H1 (cell line): ENCODE measurements at regions not wholly inside any gene's neighbourhood (a gene's known extent, or its start where the extent isn't known, plus 50 kb on each side); places are given as distances from the start of the nearest gene placed in this dataset.

Experiments used
- CTCF ChIA-PET: fragments of 300-600 bp; sonication (Branson Sonifier 250); formaldehyde crosslinking; loops from one replicate; lab custom pipeline; 2021; ENCODE audit not compliant: partially characterized antibody; lab: Charles Lee
- POLR2A ChIA-PET: fragments of 300-600 bp; sonication (Branson Sonifier 250); formaldehyde crosslinking; loops from one replicate; lab custom pipeline; 2021; ENCODE audit warnings: inconsistent platforms; ENCODE audit not compliant: partially characterized antibody; lab: Charles Lee
- DNase-seq, 2 experiments: peaks; one replicate each; pipeline versions ENCODE4 v3.0.0 to v3.0.0-alpha.2; 2010 to 2022; ENCODE audit warnings: low spot score in 2 of 2, low read depth in 1 of 2, mixed read lengths in 1 of 2
- FAIRE-seq: peaks from 2 replicates; lab custom pipeline; 2011; peaks lifted over from hg19 to GRCh38; lab: Jason Lieb, UNC
- H2AFZ ChIP-seq: 2 replicates; pipeline ENCODE4 v1.8.1; 2012; ENCODE audit warnings: low read length, inconsistent platforms
- H2AK5ac ChIP-seq: 2 replicates; pipeline ENCODE4 v1.6.1; 2013; ENCODE audit warnings: low read depth, low read length
- H2BK120ac ChIP-seq: replicated peaks from 2 replicates; pipeline ENCODE3; 2013; ENCODE audit warnings: low read depth, low read length, inconsistent platforms
- H2BK12ac ChIP-seq: 2 replicates; pipeline ENCODE4 v1.6.1; 2013; ENCODE audit warnings: low read depth, low read length
- H2BK15ac ChIP-seq: 2 replicates; pipeline ENCODE4 v1.6.1; 2013; ENCODE audit warnings: low read length
- H2BK20ac ChIP-seq: 2 replicates; pipeline ENCODE4 v1.6.1; 2013; ENCODE audit warnings: low read length
- H2BK5ac ChIP-seq: 2 replicates; pipeline ENCODE4 v1.6.1; 2013; ENCODE audit warnings: low read depth, low read length
- H3K14ac ChIP-seq: 2 replicates; pipeline ENCODE4 v1.6.1; 2013; ENCODE audit warnings: inconsistent platforms; ENCODE audit not compliant: insufficient read length
- H3K18ac ChIP-seq: 2 replicates; pipeline ENCODE4 v1.6.1; 2013; ENCODE audit warnings: low read length; ENCODE audit errors: extremely low read depth
- H3K23ac ChIP-seq: 2 replicates; pipeline ENCODE4 v1.6.1; 2013; ENCODE audit warnings: inconsistent platforms; ENCODE audit not compliant: insufficient read length
- H3K23me2 ChIP-seq: 2 replicates; pipeline ENCODE4 v1.6.1; 2013; ENCODE audit warnings: low read depth, low read length
- H3K27ac ChIP-seq: 2 replicates; pipeline ENCODE4 v1.6.1; 2011; ENCODE audit warnings: low read depth, low read length, inconsistent platforms
- H3K27me3 ChIP-seq, 4 experiments: replicated peaks in 1 of 4; 1 replicate in 1 of 4; 2 replicates in 3 of 4; pipeline versions ENCODE4 v1.6.1 to v1.8.1; 2011 to 2013; ENCODE audit warnings: low read length in 3 of 4, mild to moderate bottlenecking in 3 of 4, inconsistent platforms in 2 of 4, mixed read lengths in 2 of 4, moderate library complexity in 1 of 4; ENCODE audit not compliant: control insufficient read depth in 3 of 4, insufficient read depth in 3 of 4; ENCODE audit errors: extremely low read depth in 1 of 4
- H3K36me3 ChIP-seq, 4 experiments: 2 replicates each; pipeline versions ENCODE4 v1.6.1 to v1.8.1; 2011 to 2013; ENCODE audit warnings: mild to moderate bottlenecking in 4 of 4, low read length in 3 of 4, moderate library complexity in 2 of 4, control low read depth in 1 of 4, inconsistent platforms in 1 of 4; ENCODE audit not compliant: insufficient read depth in 4 of 4, control insufficient read depth in 2 of 4
- H3K4ac ChIP-seq: replicated peaks from 2 replicates; pipeline ENCODE3; 2013; ENCODE audit warnings: low read length, low read depth, mixed read lengths, inconsistent platforms; ENCODE audit not compliant: insufficient read length
- H3K4me1 ChIP-seq, 4 experiments: replicated peaks in 1 of 4; 1 replicate in 1 of 4; 2 replicates in 3 of 4; pipeline versions ENCODE4 v1.6.1 to v1.8.1; 2011 to 2013; ENCODE audit warnings: low read length in 3 of 4, inconsistent platforms in 2 of 4, mixed read lengths in 1 of 4; ENCODE audit not compliant: insufficient read depth in 4 of 4, control insufficient read depth in 3 of 4
- H3K4me2 ChIP-seq, 2 experiments: 2 replicates each; pipeline versions ENCODE4 v1.6.1 to v1.8.1; 2011 to 2013; ENCODE audit warnings: low read depth in 2 of 2, low read length in 2 of 2, control low read depth in 1 of 2, inconsistent platforms in 1 of 2, mild to moderate bottlenecking in 1 of 2; ENCODE audit not compliant: insufficient read depth in 1 of 2
- H3K4me3 ChIP-seq, 4 experiments: fragments of 200-600, 300-600 bp in 1 of 4; sonication (generic), shearing (Covaris generic), sonication (Bioruptor Twin) in 1 of 4; 2 replicates each; pipeline versions ENCODE4 v1.5.1 to v1.8.1; 2011 to 2016; ENCODE audit warnings: low read length in 4 of 4, low read depth in 3 of 4, control low read depth in 2 of 4, inconsistent platforms in 2 of 4, mild to moderate bottlenecking in 2 of 4, mixed read lengths in 1 of 4, moderate library complexity in 1 of 4; ENCODE audit not compliant: insufficient read depth in 2 of 4; ENCODE audit errors: extremely low read depth in 1 of 4
- H3K56ac ChIP-seq: replicated peaks from 2 replicates; pipeline ENCODE3; 2013; ENCODE audit warnings: low read depth, mild to moderate bottlenecking, mixed read lengths, low read length, inconsistent platforms; ENCODE audit not compliant: insufficient read length
- H3K79me1 ChIP-seq: 2 replicates; pipeline ENCODE4 v1.6.1; 2013; ENCODE audit warnings: low read depth, low read length, control low read depth
- H3K79me2 ChIP-seq, 2 experiments: 2 replicates each; pipeline versions ENCODE4 v1.6.1 to v1.8.1; 2012 to 2013; ENCODE audit warnings: low read length in 2 of 2, mild to moderate bottlenecking in 2 of 2, inconsistent platforms in 1 of 2; ENCODE audit not compliant: insufficient read depth in 2 of 2, control insufficient read depth in 1 of 2
- H3K9ac ChIP-seq, 4 experiments: replicated peaks in 1 of 4; 1 replicate in 1 of 4; 2 replicates in 3 of 4; pipeline versions ENCODE4 v1.6.1 to v1.8.1; 2011 to 2013; ENCODE audit warnings: low read depth in 3 of 4, low read length in 3 of 4, control low read depth in 2 of 4, mild to moderate bottlenecking in 2 of 4, moderate library complexity in 2 of 4, inconsistent platforms in 1 of 4; ENCODE audit errors: extremely low read depth in 1 of 4
- H3K9me3 ChIP-seq, 2 experiments: 2 replicates each; pipeline versions ENCODE4 v1.6.1 to v1.8.1; 2012 to 2013; ENCODE audit warnings: mild to moderate bottlenecking in 2 of 2, moderate library complexity in 2 of 2, control low read depth in 1 of 2, inconsistent platforms in 1 of 2, low read depth in 1 of 2, low read length in 1 of 2, mixed read lengths in 1 of 2; ENCODE audit not compliant: insufficient read depth in 2 of 2
- H4K20me1 ChIP-seq, 2 experiments: replicated peaks in 1 of 2; 2 replicates each; pipeline versions ENCODE3 to v1.8.1; 2011 to 2013; ENCODE audit warnings: inconsistent platforms in 2 of 2, low read length in 2 of 2, mild to moderate bottlenecking in 1 of 2; ENCODE audit not compliant: insufficient read depth in 2 of 2, control insufficient read depth in 1 of 2
- H4K5ac ChIP-seq: 2 replicates; pipeline ENCODE4 v1.6.1; 2013; ENCODE audit warnings: low read length, low read depth, mixed read lengths, inconsistent platforms; ENCODE audit not compliant: insufficient read length
- H4K8ac ChIP-seq: 2 replicates; pipeline ENCODE4 v1.8.0; 2013; ENCODE audit warnings: mild to moderate bottlenecking, moderate library complexity, low read length, inconsistent platforms; ENCODE audit not compliant: insufficient read depth; ENCODE audit errors: extremely low read depth
- H4K91ac ChIP-seq: replicated peaks from 2 replicates; pipeline ENCODE3; 2013; ENCODE audit warnings: low read length, mixed read lengths, inconsistent platforms; ENCODE audit not compliant: insufficient read length
- SUZ12 ChIP-seq: fragments of 200-600 bp; sonication (generic); IDR thresholded peaks from 2 replicates; pipeline ENCODE4 v1.6.1; 2012; ENCODE audit warnings: mild to moderate bottlenecking, inconsistent platforms, low read length, moderate library complexity, mixed read lengths
- USF2 ChIP-seq: IDR thresholded peaks from 2 replicates; pipeline ENCODE4 v1.6.1; 2011; ENCODE audit warnings: low read length, improper control_type of control experiment
- WGBS, 2 experiments: shearing (Covaris generic) in 1 of 2; methylation state at CpG; one replicate each; pipeline versions ENCODE4 v1.1.6 to v1.1.7; 2013 to 2015; ENCODE audit warnings: low lambda C conversion rate in 2 of 2, mixed read lengths in 2 of 2, inconsistent platforms in 1 of 2, low coverage in 1 of 2, missing lambda C conversion rate in 1 of 2; ENCODE audit not compliant: insufficient replicate concordance in 2 of 2, insufficient coverage in 1 of 2, insufficient read length in 1 of 2; ENCODE audit errors: extremely low coverage in 1 of 2, missing lambda C conversion rate in 1 of 2; 5-methylcytosine and 5-hydroxymethylcytosine counted together

GRCh38 chr2:45278365-45279078 lies 269.3 kb upstream of the SIX2 start:
- Histone ChIP-seq H2BK120ac (no peak overlapping the region), H3K4ac (no peak overlapping the region), H2BK15ac (no peak overlapping the region), H3K56ac (no peak overlapping the region), H2BK5ac (no peak overlapping the region), H3K36me3 (no peaks in the 10 kb centered on the region), H3K23me2 (no peaks in the 10 kb centered on the region), H4K91ac (no peak overlapping the region), H3K79me1 (no peaks in the 10 kb centered on the region), H2BK20ac (no peak overlapping the region), H3K27me3 (no peaks in the 10 kb centered on the region), H3K9me3 (no peaks in the 10 kb centered on the region), H4K20me1 (no peaks in the 10 kb centered on the region), H3K14ac (no peak overlapping the region), H3K4me3 (no peak overlapping the region), H4K5ac (no peak overlapping the region), H4K8ac (no peak overlapping the region), H3K4me1 (peaks cover 0 to 16% (median 7%) of the 10 kb centered on the region in 4 experiments; a peak in 4 of 7 replicates), H2AK5ac (no peak overlapping the region), H3K79me2 (no peaks in the 10 kb centered on the region), H2BK12ac (no peak overlapping the region), H3K9ac (no peak overlapping the region), H2AFZ (no peak overlapping the region), H3K4me2 (no peak overlapping the region), H3K23ac (no peak overlapping the region), H3K27ac (no peak overlapping the region), H3K18ac (no peak overlapping the region)
- DNase-seq (no peak), FAIRE-seq (no peak)
- 88% methylated on average over 9 of the region's 9 CpGs; no CpG with 5 or more reads in 1 of the 2 experiments for WGBS, 2 experiments
- ChIA-PET POLR2A (no interaction called here), CTCF (interaction anchor here (0.7 to 2.8 kb wide), 2 partner anchors 9 to 277 kb away, joined by 3 to 11 read pairs; no protein-coding TSS in a partner anchor)
- TF ChIP-seq SUZ12 = no peak
- TF ChIP-seq USF2 = no peak
